Neural progenitor cell (in vitro differentiated cells): ENCODE measurements at regions not wholly inside any gene's neighbourhood (a gene's known extent, or its start where the extent isn't known, plus 50 kb on each side); places are given as distances from the start of the nearest gene placed in this dataset.

Experiments
- DNase-seq: peaks from one replicate; pipeline ENCODE4 v3.0.0-alpha.2; 2016; ENCODE audit warnings: low spot score
- H2AFZ ChIP-seq: fragments of 200-600 bp; sonication (generic); replicated peaks from 2 replicates; pipeline ENCODE4 v1.6.1; 2016; ENCODE audit warnings: antibody characterized with exemption
- H3F3A ChIP-seq: fragments of 200-600 bp; sonication (generic); 2 replicates; pipeline ENCODE4 v1.6.1; 2016; ENCODE audit warnings: antibody characterized with exemption, low read depth
- H3K27ac ChIP-seq: fragments of 200-600 bp; sonication (generic); 2 replicates; pipeline ENCODE4 v1.5.1; 2016; ENCODE audit warnings: mild to moderate bottlenecking
- H3K27me3 ChIP-seq: fragments of 200-600 bp; sonication (generic); 2 replicates; pipeline ENCODE4 v1.6.1; 2016; ENCODE audit warnings: mild to moderate bottlenecking, moderate library complexity
- H3K36me3 ChIP-seq: fragments of 200-600 bp; sonication (generic); 2 replicates; pipeline ENCODE4 v1.5.1; 2016
- H3K4me1 ChIP-seq: fragments of 200-600 bp; sonication (generic); 2 replicates; pipeline ENCODE4 v1.6.1; 2016; ENCODE audit warnings: mixed run types
- H3K4me2 ChIP-seq: fragments of 200-600 bp; sonication (generic); 2 replicates; pipeline ENCODE4 v1.6.1; 2016
- H3K4me3 ChIP-seq: fragments of 200-600 bp; sonication (generic); 2 replicates; pipeline ENCODE4 v1.5.1; 2016
- H3K79me2 ChIP-seq: fragments of 200-600 bp; sonication (generic); 2 replicates; pipeline ENCODE4 v1.6.1; 2016; ENCODE audit warnings: low read depth
- H3K9ac ChIP-seq: fragments of 200-600 bp; sonication (generic); 2 replicates; pipeline ENCODE4 v1.6.1; 2016
- H3K9me3 ChIP-seq: fragments of 200-600 bp; sonication (generic); 2 replicates; pipeline ENCODE4 v1.5.1; 2016; ENCODE audit warnings: low read depth
- H4K20me1 ChIP-seq: fragments of 200-600 bp; sonication (generic); 2 replicates; pipeline ENCODE4 v1.6.1; 2016; ENCODE audit warnings: low read depth
- H3K27ac Mint-ChIP-seq: 3 replicates; pipeline ENCODE4 v1.8.0; 2021; ENCODE audit warnings: mixed read lengths
- H3K27me3 Mint-ChIP-seq: 2 replicates; pipeline ENCODE4 v1.8.0; 2022; ENCODE audit warnings: low read depth, mild to moderate bottlenecking, inconsistent platforms, moderate library complexity, mixed read lengths; ENCODE audit not compliant: insufficient read depth
- H3K36me3 Mint-ChIP-seq: 3 replicates; pipeline ENCODE4 v1.8.0; 2021; ENCODE audit warnings: mixed read lengths
- H3K4me1 Mint-ChIP-seq: 3 replicates; pipeline ENCODE4 v1.8.0; 2021; ENCODE audit warnings: mixed read lengths
- H3K4me3 Mint-ChIP-seq: 3 replicates; pipeline ENCODE4 v1.8.0; 2021; ENCODE audit warnings: mild to moderate bottlenecking, moderate library complexity, mixed read lengths
- H3K9me3 Mint-ChIP-seq: 3 replicates; pipeline ENCODE4 v1.8.0; 2020; ENCODE audit warnings: mixed read lengths
- CTCF ChIP-seq: fragments of 200-600 bp; sonication (generic); IDR thresholded peaks from 2 replicates; pipeline ENCODE4 v1.5.1; 2017; ENCODE audit warnings: antibody characterized with exemption, mild to moderate bottlenecking
- EZH2 ChIP-seq: fragments of 200-600 bp; sonication (generic); IDR thresholded peaks from 2 replicates; pipeline ENCODE4 v1.6.1; 2017; ENCODE audit warnings: antibody characterized with exemption, mild to moderate bottlenecking, moderate library complexity
- EZH2phosphoT487 ChIP-seq: fragments of 200-600 bp; sonication (generic); IDR thresholded peaks from 2 replicates; pipeline ENCODE4 v1.6.1; 2017; ENCODE audit warnings: antibody characterized with exemption

- H3K27me3 ChIP-seq: no peaks in the 10 kb centered on the region
- H3K27me3 Mint-ChIP-seq: peaks cover 2% of the 10 kb centered on the region
- no peak overlapping the region for H3K4me2 ChIP-seq
- no peaks in the 10 kb centered on the region for H3F3A ChIP-seq
- no peaks in the 10 kb centered on the region for H3K4me1 ChIP-seq
- H3K9me3 Mint-ChIP-seq: no peaks in the 10 kb centered on the region
- H3K27ac ChIP-seq: no peak overlapping the region
- no peak overlapping the region for H3K4me3 ChIP-seq
- no peaks in the 10 kb centered on the region for H3K9me3 ChIP-seq
- H3K9ac ChIP-seq: no peak overlapping the region
- no peaks in the 10 kb centered on the region for H3K36me3 Mint-ChIP-seq
- H3K27ac Mint-ChIP-seq: no peak overlapping the region
- no peak overlapping the region for H2AFZ ChIP-seq
- H3K79me2 ChIP-seq: no peaks in the 10 kb centered on the region
- peak; percentile 20 for DNase-seq
- no peaks in the 10 kb centered on the region for H4K20me1 ChIP-seq
- H3K4me1 Mint-ChIP-seq: peaks cover 5% of the 10 kb centered on the region
- no peaks in the 10 kb centered on the region for H3K36me3 ChIP-seq
- no peak overlapping the region for H3K4me3 Mint-ChIP-seq
- TF ChIP-seq EZH2phosphoT487 (no peak), CTCF (peak; percentile 26)
These were observed 186.7 kb upstream of the ETAA1 start for GRCh38 chr2:67210430-67210829.

GRCh38 chr2:67212203-67212602, 184.9 kb upstream of the ETAA1 start:
- H3K4me3 ChIP-seq: no peak overlapping the region
- no peaks in the 10 kb centered on the region for H4K20me1 ChIP-seq
- Mint-ChIP-seq H3K4me3 (no peak overlapping the region), H3K4me1 (peaks cover 14% of the 10 kb centered on the region), H3K36me3 (no peaks in the 10 kb centered on the region), H3K27me3 (peaks cover 2% of the 10 kb centered on the region), H3K27ac (no peak overlapping the region), H3K9me3 (no peaks in the 10 kb centered on the region)
- H3K9me3 ChIP-seq: no peaks in the 10 kb centered on the region
- H3K4me1 ChIP-seq: peaks cover 4% of the 10 kb centered on the region
- H3K79me2 ChIP-seq: no peaks in the 10 kb centered on the region
- no peak for DNase-seq
- no peak overlapping the region for H3K4me2 ChIP-seq
- H3F3A ChIP-seq: peaks cover 9% of the 10 kb centered on the region
- no peak overlapping the region for H3K9ac ChIP-seq
- no peaks in the 10 kb centered on the region for H3K27me3 ChIP-seq
- H2AFZ ChIP-seq: no peak overlapping the region
- no peaks in the 10 kb centered on the region for H3K36me3 ChIP-seq
- no peak overlapping the region for H3K27ac ChIP-seq
- TF ChIP-seq CTCF (no peak), EZH2 (no peak), EZH2phosphoT487 (no peak)

- Histone ChIP-seq H3K27ac (no peak overlapping the region), H3K4me3 (no peak overlapping the region), H3K36me3 (no peaks in the 10 kb centered on the region), H3K27me3 (no peaks in the 10 kb centered on the region), H3K9me3 (no peaks in the 10 kb centered on the region), H3F3A (peaks cover 9% of the 10 kb centered on the region), H2AFZ (no peak overlapping the region), H3K79me2 (no peaks in the 10 kb centered on the region), H3K4me1 (peaks cover 4% of the 10 kb centered on the region), H3K9ac (no peak overlapping the region), H3K4me2 (no peak overlapping the region), H4K20me1 (no peaks in the 10 kb centered on the region)
- Mint-ChIP-seq H3K4me3 (no peak overlapping the region), H3K27ac (no peak overlapping the region), H3K27me3 (peaks cover 2% of the 10 kb centered on the region), H3K9me3 (no peaks in the 10 kb centered on the region), H3K4me1 (peaks cover 14% of the 10 kb centered on the region), H3K36me3 (no peaks in the 10 kb centered on the region)
- TF ChIP-seq EZH2phosphoT487 (no peak), CTCF (no peak), EZH2 (no peak)
- no peak for DNase-seq
These were observed 183.9 kb upstream of the ETAA1 start for GRCh38 chr2:67213270-67213670.
